NB4 (cell line): ENCODE measurements at regions not wholly inside any gene's neighbourhood (a gene's known extent, or its start where the extent isn't known, plus 50 kb on each side); places are given as distances from the start of the nearest gene placed in this dataset.

Experiments used
- DNase-seq: peaks from one replicate; pipeline ENCODE4 v3.0.0; 2010; ENCODE audit warnings: low read depth
- H3K4me3 ChIP-seq: one replicate; pipeline ENCODE4 v1.5.1; 2011; ENCODE audit warnings: mild to moderate bottlenecking, low read depth, low read length, moderate library complexity
- CTCF ChIP-seq: IDR thresholded peaks from one replicate; pipeline ENCODE4 v1.5.1; 2012; ENCODE audit warnings: low read depth, low read length
- MAX ChIP-seq: IDR thresholded peaks from 2 replicates; pipeline ENCODE4 v1.6.1; 2011; ENCODE audit warnings: low read depth, low read length
- MYC ChIP-seq: IDR thresholded peaks from 2 replicates; pipeline ENCODE4 v1.6.1; 2011; ENCODE audit warnings: low read depth, low read length
- POLR2A ChIP-seq: IDR thresholded peaks from 2 replicates; pipeline ENCODE4 v1.6.1; 2011; ENCODE audit warnings: mild to moderate bottlenecking; ENCODE audit not compliant: insufficient read length; ENCODE audit errors: extremely low read depth

GRCh38 chr11:114818382-114818781 is 140.1 kb downstream of the NXPE2 start:
- no peak for TF ChIP-seq CTCF
- TF ChIP-seq MAX = no peak
- no peak for TF ChIP-seq POLR2A
- TF ChIP-seq MYC = no peak
- DNase-seq = no peak
- H3K4me3 ChIP-seq = no peak overlapping the region

GRCh38 chr11:114819028-114819427 is 140.7 kb downstream of the NXPE2 start:
- no peak for TF ChIP-seq POLR2A
- no peak for TF ChIP-seq MAX
- no peak for TF ChIP-seq MYC
- TF ChIP-seq CTCF = no peak
- H3K4me3 ChIP-seq = no peak overlapping the region
- peak; percentile 2 for DNase-seq

GRCh38 chr11:114820621-114821020 is 142.3 kb downstream of the NXPE2 start:
- no peak for DNase-seq
- H3K4me3 ChIP-seq = no peak overlapping the region
- TF ChIP-seq MYC (no peak), MAX (no peak), CTCF (no peak), POLR2A (no peak)

- H3K4me3 ChIP-seq = no peak overlapping the region
- no peak for TF ChIP-seq MAX
- no peak for TF ChIP-seq MYC
- TF ChIP-seq POLR2A = no peak
- TF ChIP-seq CTCF = no peak
- peak; percentile 17 for DNase-seq
Observed at GRCh38 chr11:114821621-114822412, 143.5 kb downstream of the NXPE2 start.

GRCh38 chr11:114826910-114827442 is 148.6 kb downstream of the NXPE2 start:
- no peak for DNase-seq
- TF ChIP-seq POLR2A (no peak), CTCF (no peak), MAX (no peak), MYC (no peak)

GRCh38 chr11:114827736-114828135 is 149.4 kb downstream of the NXPE2 start:
- no peak for DNase-seq
- H3K4me3 ChIP-seq = no peak overlapping the region
- TF ChIP-seq MAX = no peak
- TF ChIP-seq CTCF = no peak

More at GRCh38 chr11:114826910-114827442, 148.6 kb downstream of the NXPE2 start:
- H3K4me3 ChIP-seq = no peak overlapping the region
